ENCODE measurements at regions not wholly inside any gene's neighbourhood (a gene's known extent, or its start where the extent isn't known, plus 50 kb on each side); places are given as distances from the start of the nearest gene placed in this dataset.

GRCh38 chr15:95168951-95169431, 937.6 kb downstream of the MCTP2 start:
- ChIA-PET CTCF (ENCODE audit: low intra/inter-chr PET ratio, low total read pairs) (no interaction called here), POLR2A (no interaction called here)
- intact Hi-C loops (cut with micrococcal nuclease; ENCODE audit: unreplicated experiment), result no loop called here
- Histone ChIP-seq H3K79me2 (ENCODE audit: insufficient read depth, low read length) (no peaks in the 10 kb centered on the region), H3K4me3 (replicated peaks in 1 of 3; ENCODE audit: insufficient read depth in 1 of 3, low read depth in 2 of 3, low read length in 3 of 3) (no peak overlapping the region), H3K9me3 (ENCODE audit: low read length) (peaks cover 86% of the 10 kb centered on the region), H3K27me3 (ENCODE audit: control insufficient read depth in 1 of 2, insufficient read depth in 2 of 2, low read length in 2 of 2) (no peaks in the 10 kb centered on the region), H3K4me2 (ENCODE audit: low read depth, low read length) (no peak overlapping the region), H3K27ac (ENCODE audit: extremely low read length, insufficient read depth, low read length) (no peak overlapping the region), H3K4me1 (ENCODE audit: insufficient read depth, low read length) (no peaks in the 10 kb centered on the region), H3K36me3 (replicated peaks in 1 of 2; ENCODE audit: control insufficient read depth in 1 of 2, insufficient read depth in 2 of 2, low read length in 2 of 2) (no peaks in the 10 kb centered on the region), H3K9ac (ENCODE audit: insufficient read depth, low read depth, low read length) (no peak overlapping the region), H2AFZ (ENCODE audit: low read length) (no peak overlapping the region), H4K20me1 (ENCODE audit: insufficient read depth, low read length) (no peaks in the 10 kb centered on the region)
- no peak for ATAC-seq
- no TSS peak for BruUV-seq (replicated peaks)
- in situ Hi-C loops (cut with HindIII; ENCODE audit: extremely low pct_ligation_motif_present, low pct_unique_long_range_greater_than_20kb), result no loop called here
- TF ChIP-seq ZNF720 (CRISPR knock-in tag; IDR thresholded peaks at IDR 0.05) (no peak), ZNF737 (CRISPR knock-in tag; IDR thresholded peaks at IDR 0.05; ENCODE audit: borderline replicate concordance) (no peak), PITX1 (CRISPR knock-in tag; IDR thresholded peaks at IDR 0.05) (no peak), PRMT3 (CRISPR knock-in tag; IDR thresholded peaks at IDR 0.05; ENCODE audit: borderline replicate concordance, low read depth) (no peak), ZNF839 (CRISPR knock-in tag; IDR thresholded peaks at IDR 0.05; ENCODE audit: borderline replicate concordance) (no peak), ZNF569 (CRISPR knock-in tag; IDR thresholded peaks at IDR 0.05; ENCODE audit: borderline replicate concordance) (no peak), NFYB (CRISPR knock-in tag; IDR thresholded peaks at IDR 0.05) (no peak), MAFK (conservative IDR thresholded peaks at IDR 0.05 in 1 of 2, IDR thresholded peaks at IDR 0.05 in 1 of 2; ENCODE audit: low read length in 2 of 2) (no peak), MXD1 (CRISPR knock-in tag; IDR thresholded peaks at IDR 0.05) (no peak), ZBTB7B (CRISPR knock-in tag; IDR thresholded peaks at IDR 0.05) (no peak), PHF5A (CRISPR knock-in tag; IDR thresholded peaks at IDR 0.05; ENCODE audit: low read depth, unreplicated experiment) (no peak), PTBP1 (IDR thresholded peaks at IDR 0.05; ENCODE audit: low read depth, low read length, poor library complexity, severe bottlenecking) (no peak), GTF2F1 (IDR thresholded peaks at IDR 0.05; ENCODE audit: low read length) (no peak), ZNF614 (CRISPR knock-in tag; IDR thresholded peaks at IDR 0.05; ENCODE audit: borderline replicate concordance) (no peak), CTCF (CRISPR knock-in tag; IDR thresholded peaks at IDR 0.05) (no peak)
- FAIRE-seq, result no peak
- 12% methylated on average over 5 of the region's 5 CpGs for WGBS (ENCODE audit: low lambda C conversion rate)
- no peak for DNase-seq (ENCODE audit: low spot score)
